Body of pancreas (tissue), 4 donors: ENCODE measurements at regions not wholly inside any gene's neighbourhood (a gene's known extent, or its start where the extent isn't known, plus 50 kb on each side); places are given as distances from the start of the nearest gene placed in this dataset.

Experiments used
- ATAC-seq: fragments of 150-250 bp; one replicate; pipeline ENCODE4 v1.9.1; 2016
- DNase-seq, 4 donors: peaks; one replicate each; pipeline ENCODE4 v3.0.0-alpha.2; 2019
- H3K27ac ChIP-seq, 4 donors: fragments of 200-600 bp; sonication (generic); 1 replicate in 3 of 4; 2 replicates in 1 of 4; pipeline versions ENCODE4 v1.5.1 to v1.6.1; 2016 to 2019; ENCODE audit warnings: mild to moderate bottlenecking in 1 of 4, mixed read lengths in 1 of 4, moderate library complexity in 1 of 4
- H3K27me3 ChIP-seq, 2 donors: fragments of 200-600 bp; sonication (generic); one replicate each; pipeline ENCODE4 v1.6.0; 2016; ENCODE audit warnings: mild to moderate bottlenecking in 1 of 2
- H3K36me3 ChIP-seq, 2 donors: fragments of 200-600 bp; sonication (generic); replicated peaks in 1 of 2; 2 replicates each; pipeline ENCODE4 v1.5.1; 2016; ENCODE audit warnings: low read depth in 2 of 2; ENCODE audit not compliant: insufficient read depth in 1 of 2
- H3K4me1 ChIP-seq: fragments of 200-600 bp; sonication (generic); one replicate; pipeline ENCODE4 v1.6.0; 2016
- H3K4me3 ChIP-seq, 2 donors: fragments of 200-600 bp; sonication (generic); 1 replicate in 1 of 2; 2 replicates in 1 of 2; pipeline ENCODE4 v1.5.1; 2016 to 2019
- H3K9me3 ChIP-seq, 3 donors: fragments of 200-600 bp; sonication (generic); 1 replicate in 2 of 3; 2 replicates in 1 of 3; pipeline ENCODE4 v1.5.1; 2016
- CTCF ChIP-seq, 7 experiments: fragments of 450-650 bp in 4 of 7; fragments of 200-600 bp in 3 of 7; sonication (generic) in 3 of 7; IDR thresholded peaks; one replicate each; pipeline ENCODE4 v1.5.1; 2016 to 2019; ENCODE audit warnings: antibody characterized with exemption in 7 of 7
- POLR2A ChIP-seq, 3 donors: fragments of 450-650 bp; IDR thresholded peaks; one replicate each; pipeline ENCODE4 v1.6.1; 2016; ENCODE audit warnings: antibody characterized with exemption in 3 of 3, mild to moderate bottlenecking in 2 of 3
- WGBS, 2 donors: methylation state at CpG; one replicate each; pipeline ENCODE4 v1.1.5; 2017; 5-methylcytosine and 5-hydroxymethylcytosine counted together
- intact Hi-C: fragments of 100-400 bp; cut with DNase I; formaldehyde crosslinking; loops from one replicate; pipeline ENCODE4 v1.15.1; 2023

DNA sequence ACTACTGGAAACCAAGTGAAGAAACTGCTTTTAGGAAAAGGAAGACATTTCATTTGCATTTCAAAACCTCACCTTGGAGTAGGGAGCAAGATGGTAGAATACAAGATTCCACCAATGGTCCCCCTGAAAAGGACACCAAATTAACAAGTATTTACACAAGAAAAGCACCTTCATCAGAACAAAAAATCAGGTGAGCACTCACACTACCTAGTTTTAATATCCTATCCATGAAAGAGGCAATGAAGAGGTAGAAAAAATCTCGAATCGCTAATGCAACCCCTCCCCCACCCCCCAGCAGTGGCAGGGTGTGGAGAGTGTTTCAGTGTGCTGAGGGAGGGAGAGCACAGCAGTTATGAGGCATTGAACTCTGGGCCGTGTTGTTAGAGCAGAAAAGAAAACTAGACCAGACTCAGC, 1397.0 kb upstream of the C9orf72 start:
- TF ChIP-seq POLR2A (IDR thresholded peaks at IDR 0.05) (no peak), CTCF (IDR thresholded peaks at IDR 0.05) (no peak)
- intact Hi-C loops = no loop called here
- H3K9me3 ChIP-seq = no peaks in the 10 kb centered on the region
- H3K27me3 ChIP-seq = no peaks in the 10 kb centered on the region
- H3K36me3 ChIP-seq = no peaks in the 10 kb centered on the region
- no peak for ATAC-seq
- no peaks in the 10 kb centered on the region for H3K4me1 ChIP-seq
- no peak overlapping the region for H3K27ac ChIP-seq
- 21 to 30% methylated on average over 3 of the region's 3 CpGs for WGBS, 2 donors
- H3K4me3 ChIP-seq = no peak overlapping the region
- DNase-seq = no peak

DNA sequence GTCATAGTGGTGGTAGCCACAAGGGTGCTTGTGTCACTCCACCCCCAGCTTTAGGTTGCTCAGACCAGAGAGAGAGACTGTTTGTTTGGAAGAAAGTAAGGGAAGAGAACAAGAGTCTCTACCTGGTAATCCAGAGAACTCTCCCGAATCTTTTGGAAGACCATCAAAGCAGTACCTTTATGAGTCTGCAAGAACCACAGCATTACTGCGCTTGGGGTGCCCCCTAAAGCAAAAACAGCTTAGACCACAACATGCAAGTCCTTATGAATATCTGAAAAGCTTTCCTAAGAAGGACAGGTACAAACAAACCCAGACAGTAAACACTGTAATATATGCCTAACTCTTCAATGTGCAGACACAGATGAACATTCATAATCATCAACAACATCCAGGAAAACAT, 1398.6 kb upstream of the C9orf72 start:
- no peak for ATAC-seq
- DNase-seq = no peak
- intact Hi-C loops = no loop called here
- Histone ChIP-seq H3K4me1 (no peaks in the 10 kb centered on the region), H3K4me3 (no peak overlapping the region), H3K27me3 (no peaks in the 10 kb centered on the region), H3K36me3 (no peaks in the 10 kb centered on the region), H3K27ac (no peak overlapping the region), H3K9me3 (no peaks in the 10 kb centered on the region)
- 40 to 42% methylated on average over 1 to 2 of the region's 2 CpGs for WGBS, 2 donors
- TF ChIP-seq POLR2A (IDR thresholded peaks at IDR 0.05) (no peak), CTCF (IDR thresholded peaks at IDR 0.05) (no peak)

GRCh38 chr9:28976250-28976649, 1403.0 kb upstream of the C9orf72 start:
- intact Hi-C loops = no loop called here
- Histone ChIP-seq H3K27ac (no peak overlapping the region), H3K4me3 (no peak overlapping the region), H3K27me3 (no peaks in the 10 kb centered on the region), H3K36me3 (no peaks in the 10 kb centered on the region), H3K4me1 (no peaks in the 10 kb centered on the region), H3K9me3 (no peaks in the 10 kb centered on the region)
- TF ChIP-seq POLR2A (IDR thresholded peaks at IDR 0.05) (no peak), CTCF (IDR thresholded peaks at IDR 0.05) (no peak)
- ATAC-seq (no peak), DNase-seq (no peak)

- intact Hi-C loops = no loop called here
- no peak for ATAC-seq
- H3K4me3 ChIP-seq = no peak overlapping the region
- DNase-seq = no peak
- no peaks in the 10 kb centered on the region for H3K27me3 ChIP-seq
- no peaks in the 10 kb centered on the region for H3K36me3 ChIP-seq
- TF ChIP-seq POLR2A (IDR thresholded peaks at IDR 0.05) (no peak), CTCF (IDR thresholded peaks at IDR 0.05) (no peak)
- no peaks in the 10 kb centered on the region for H3K9me3 ChIP-seq
- H3K27ac ChIP-seq = no peak overlapping the region
- WGBS, 2 donors = 29 to 57% methylated on average over 1 of the region's 1 CpG
- no peaks in the 10 kb centered on the region for H3K4me1 ChIP-seq
Observed at GRCh38 chr9:28976684-28977083, 1403.4 kb upstream of the C9orf72 start.

- DNase-seq (no peak), ATAC-seq (no peak)
- H3K9me3 ChIP-seq = no peaks in the 10 kb centered on the region
- no peaks in the 10 kb centered on the region for H3K4me1 ChIP-seq
- no peak overlapping the region for H3K4me3 ChIP-seq
- TF ChIP-seq POLR2A (IDR thresholded peaks at IDR 0.05) (no peak), CTCF (IDR thresholded peaks at IDR 0.05) (no peak)
- no peak overlapping the region for H3K27ac ChIP-seq
- no peaks in the 10 kb centered on the region for H3K36me3 ChIP-seq
- 42 to 63% methylated on average over 1 of the region's 1 CpG for WGBS, 2 donors
- intact Hi-C loops = no loop called here
- no peaks in the 10 kb centered on the region for H3K27me3 ChIP-seq
Observed at GRCh38 chr9:28981129-28981528, 1407.8 kb upstream of the C9orf72 start.
